ENCODE measurements at regions not wholly inside any gene's neighbourhood (a gene's known extent, or its start where the extent isn't known, plus 50 kb on each side); places are given as distances from the start of the nearest gene placed in this dataset.

GRCh38 chr2:7574385-7574784, 657.2 kb downstream of the RNF144A start:
- in situ Hi-C loops (cut with MboI; ENCODE audit: low sequenced_read_pairs): no loop called here

- in situ Hi-C loops (cut with MboI; ENCODE audit: low sequenced_read_pairs): no loop called here
These were observed 660.6 kb downstream of the RNF144A start for GRCh38 chr2:7577769-7578168.

- in situ Hi-C loops (cut with MboI; ENCODE audit: low sequenced_read_pairs): no loop called here
These were observed 666.8 kb downstream of the RNF144A start for GRCh38 chr2:7584017-7584416.

GRCh38 chr2:7586898-7587297, 669.7 kb downstream of the RNF144A start:
- in situ Hi-C loops (cut with MboI; ENCODE audit: low sequenced_read_pairs): no loop called here

- in situ Hi-C loops (cut with MboI; ENCODE audit: low sequenced_read_pairs): no loop called here
These were observed 671.1 kb downstream of the RNF144A start for GRCh38 chr2:7588295-7588694.

- in situ Hi-C loops (cut with MboI; ENCODE audit: low sequenced_read_pairs): no loop called here
These were observed 675.5 kb downstream of the RNF144A start for GRCh38 chr2:7592618-7593140.

- in situ Hi-C loops (cut with MboI; ENCODE audit: low sequenced_read_pairs): no loop called here
These were observed 676.1 kb downstream of the RNF144A start for GRCh38 chr2:7593360-7593759.

GRCh38 chr2:7594211-7594610, 677.0 kb downstream of the RNF144A start:
- in situ Hi-C loops (cut with MboI; ENCODE audit: low sequenced_read_pairs): no loop called here

GRCh38 chr2:7595206-7595605, 678.0 kb downstream of the RNF144A start:
- in situ Hi-C loops (cut with MboI; ENCODE audit: low sequenced_read_pairs): no loop called here

GRCh38 chr2:7598402-7598801, 681.2 kb downstream of the RNF144A start:
- in situ Hi-C loops (cut with MboI; ENCODE audit: low sequenced_read_pairs): no loop called here

- in situ Hi-C loops (cut with MboI; ENCODE audit: low sequenced_read_pairs): no loop called here
These were observed 682.4 kb downstream of the RNF144A start for GRCh38 chr2:7599462-7600258.

GRCh38 chr2:7601990-7602389, 684.8 kb downstream of the RNF144A start:
- in situ Hi-C loops (cut with MboI; ENCODE audit: low sequenced_read_pairs): no loop called here

- in situ Hi-C loops (cut with MboI; ENCODE audit: low sequenced_read_pairs): no loop called here
These were observed 687.2 kb downstream of the RNF144A start for GRCh38 chr2:7604456-7604855.

- in situ Hi-C loops (cut with MboI; ENCODE audit: low sequenced_read_pairs): no loop called here
These were observed 690.4 kb downstream of the RNF144A start for GRCh38 chr2:7607441-7608173.

- in situ Hi-C loops (cut with MboI; ENCODE audit: low sequenced_read_pairs): no loop called here
These were observed 692.3 kb downstream of the RNF144A start for GRCh38 chr2:7609556-7609955.

GRCh38 chr2:7609974-7610373, 692.8 kb downstream of the RNF144A start:
- in situ Hi-C loops (cut with MboI; ENCODE audit: low sequenced_read_pairs): no loop called here

- in situ Hi-C loops (cut with MboI; ENCODE audit: low sequenced_read_pairs): no loop called here
These were observed 694.5 kb downstream of the RNF144A start for GRCh38 chr2:7611750-7612149.

GRCh38 chr2:7612969-7613368, 695.8 kb downstream of the RNF144A start:
- in situ Hi-C loops (cut with MboI; ENCODE audit: low sequenced_read_pairs): no loop called here

GRCh38 chr2:7613831-7614230, 696.6 kb downstream of the RNF144A start:
- in situ Hi-C loops (cut with MboI; ENCODE audit: low sequenced_read_pairs): no loop called here

GRCh38 chr2:7618031-7618430, 700.8 kb downstream of the RNF144A start:
- in situ Hi-C loops (cut with MboI; ENCODE audit: low sequenced_read_pairs): no loop called here

GRCh38 chr2:7619203-7619970, 702.2 kb downstream of the RNF144A start:
- in situ Hi-C loops (cut with MboI; ENCODE audit: low sequenced_read_pairs): no loop called here

All from HL-60/S4 treated with phorbol 12-myristate 13-acetate at 8.2 ng/mL for 4 days and 3 days (cell line).